ENCODE measurements at regions not wholly inside any gene's neighbourhood (a gene's known extent, or its start where the extent isn't known, plus 50 kb on each side); places are given as distances from the start of the nearest gene placed in this dataset.

DNA sequence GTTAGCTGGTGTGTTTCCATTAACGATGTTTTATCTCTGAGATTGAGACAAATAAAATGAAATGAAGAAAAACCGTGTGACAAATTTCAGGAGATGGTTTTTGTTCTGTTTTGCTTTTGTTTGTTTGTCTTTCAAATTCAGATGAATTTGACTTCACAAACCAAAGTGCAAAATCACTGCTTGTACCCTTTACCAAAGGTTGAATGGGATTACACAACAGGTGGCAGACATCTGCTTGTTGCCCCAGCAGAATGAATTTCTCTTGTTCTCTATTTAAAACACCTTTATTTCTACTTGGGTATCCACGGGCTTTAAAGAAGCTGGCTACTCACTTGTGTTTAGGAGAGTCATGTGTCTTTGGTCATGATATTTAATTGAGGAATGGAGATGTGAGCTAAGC lies 239.7 kb upstream of the CLNK start:
- FAIRE-seq: no peak
- no TSS peak for BruUV-seq (replicated peaks)
- TF ChIP-seq, protein P1, sequence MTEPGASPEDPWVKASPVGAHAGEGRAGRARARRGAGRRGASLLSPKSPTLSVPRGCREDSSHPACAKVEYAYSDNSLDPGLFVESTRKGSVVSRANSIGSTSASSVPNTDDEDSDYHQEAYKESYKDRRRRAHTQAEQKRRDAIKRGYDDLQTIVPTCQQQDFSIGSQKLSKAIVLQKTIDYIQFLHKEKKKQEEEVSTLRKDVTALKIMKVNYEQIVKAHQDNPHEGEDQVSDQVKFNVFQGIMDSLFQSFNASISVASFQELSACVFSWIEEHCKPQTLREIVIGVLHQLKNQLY (CRISPR knock-in tag; conservative IDR thresholded peaks at IDR 0.05): no peak
- TF ChIP-seq SETDB1 (IDR thresholded peaks at IDR 0.05; ENCODE audit: low read length): no peak

DNA sequence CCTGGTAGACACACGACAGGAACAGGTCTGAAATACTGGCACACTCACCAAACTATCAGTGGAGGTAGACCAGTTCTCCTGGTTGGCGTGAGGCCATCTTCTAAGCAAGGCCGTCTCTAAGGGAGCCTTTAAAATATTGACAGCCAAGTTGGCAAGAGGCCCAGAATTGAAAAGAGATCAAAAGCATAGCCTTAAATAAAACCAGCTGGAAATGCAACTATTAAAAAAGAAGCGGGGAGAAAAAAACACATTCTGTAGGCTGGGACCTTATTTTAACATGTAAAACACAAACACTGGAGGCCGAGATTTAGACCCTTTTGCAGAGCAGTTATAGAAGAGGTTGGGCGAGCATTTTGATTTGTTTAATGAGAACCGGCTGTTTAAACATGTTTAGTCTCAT lies 233.0 kb upstream of the CLNK start:
- no peaks in the 10 kb centered on the region for H3K27me3 ChIP-seq (ENCODE audit: control insufficient read depth in 2 of 2, insufficient read depth in 2 of 2, low read length in 2 of 2)
- no peaks in the 10 kb centered on the region for H3K36me3 ChIP-seq (ENCODE audit: control insufficient read depth, insufficient read depth, low read length)
- CTCF ChIA-PET (ENCODE audit: low intra/inter-chr PET ratio): no interaction called here
- no peak for DNase-seq (ENCODE audit: extremely low read depth in 1 of 4, low spot score in 3 of 4)
- no peak for FAIRE-seq
- no peaks in the 10 kb centered on the region for H3K79me2 ChIP-seq (ENCODE audit: control insufficient read depth, insufficient read depth, low read length)
- H3K9me3 ChIP-seq (replicated peaks; ENCODE audit: control insufficient read depth, insufficient read depth, low read depth, low read length): no peaks in the 10 kb centered on the region
- no peaks in the 10 kb centered on the region for H3K4me1 ChIP-seq (replicated peaks in 1 of 2; ENCODE audit: control insufficient read depth in 2 of 2, insufficient read depth in 2 of 2, low read length in 2 of 2)
- no peak overlapping the region for H3K27ac ChIP-seq (ENCODE audit: extremely low read depth, low read depth, low read length)
- no peak overlapping the region for H3K4me2 ChIP-seq (ENCODE audit: insufficient read depth, low read length)
- H3K4me3 ChIP-seq: no peak overlapping the region
- POLR2A ChIA-PET: no interaction called here
- H3K9ac ChIP-seq (ENCODE audit: insufficient read depth in 1 of 2, low read depth in 2 of 2, low read length in 2 of 2): no peak overlapping the region
- H2AFZ ChIP-seq (ENCODE audit: low read depth, low read length): no peak overlapping the region
- H4K20me1 ChIP-seq (replicated peaks; ENCODE audit: control insufficient read depth, insufficient read depth, low read length): no peaks in the 10 kb centered on the region
- intact Hi-C loops (cut with micrococcal nuclease) (no loop called here), in situ Hi-C loops (cut with MboI) (no loop called here)
- WGBS (ENCODE audit: insufficient coverage, low coverage, missing lambda C conversion rate): 2% methylated on average over 7 of the region's 7 CpGs
- ATAC-seq: no peak
- BruUV-seq (replicated peaks): no TSS peak
- no peaks in the 10 kb centered on the region for H3K9me1 ChIP-seq (ENCODE audit: control insufficient read depth, insufficient read depth, low read length)
- TF ChIP-seq SUPT5H (IDR thresholded peaks at IDR 0.05): no peak
- TF ChIP-seq, protein P2, sequence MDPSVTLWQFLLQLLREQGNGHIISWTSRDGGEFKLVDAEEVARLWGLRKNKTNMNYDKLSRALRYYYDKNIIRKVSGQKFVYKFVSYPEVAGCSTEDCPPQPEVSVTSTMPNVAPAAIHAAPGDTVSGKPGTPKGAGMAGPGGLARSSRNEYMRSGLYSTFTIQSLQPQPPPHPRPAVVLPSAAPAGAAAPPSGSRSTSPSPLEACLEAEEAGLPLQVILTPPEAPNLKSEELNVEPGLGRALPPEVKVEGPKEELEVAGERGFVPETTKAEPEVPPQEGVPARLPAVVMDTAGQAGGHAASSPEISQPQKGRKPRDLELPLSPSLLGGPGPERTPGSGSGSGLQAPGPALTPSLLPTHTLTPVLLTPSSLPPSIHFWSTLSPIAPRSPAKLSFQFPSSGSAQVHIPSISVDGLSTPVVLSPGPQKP (CRISPR knock-in tag; IDR thresholded peaks at IDR 0.05): no peak
- TF ChIP-seq, protein P3, sequence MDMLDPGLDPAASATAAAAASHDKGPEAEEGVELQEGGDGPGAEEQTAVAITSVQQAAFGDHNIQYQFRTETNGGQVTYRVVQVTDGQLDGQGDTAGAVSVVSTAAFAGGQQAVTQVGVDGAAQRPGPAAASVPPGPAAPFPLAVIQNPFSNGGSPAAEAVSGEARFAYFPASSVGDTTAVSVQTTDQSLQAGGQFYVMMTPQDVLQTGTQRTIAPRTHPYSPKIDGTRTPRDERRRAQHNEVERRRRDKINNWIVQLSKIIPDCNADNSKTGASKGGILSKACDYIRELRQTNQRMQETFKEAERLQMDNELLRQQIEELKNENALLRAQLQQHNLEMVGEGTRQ (CRISPR knock-in tag; IDR thresholded peaks at IDR 0.05): no peak
- TF ChIP-seq ZNF146 (CRISPR knock-in tag; IDR thresholded peaks at IDR 0.05; ENCODE audit: unreplicated experiment): no peak
- TF ChIP-seq, protein P4, sequence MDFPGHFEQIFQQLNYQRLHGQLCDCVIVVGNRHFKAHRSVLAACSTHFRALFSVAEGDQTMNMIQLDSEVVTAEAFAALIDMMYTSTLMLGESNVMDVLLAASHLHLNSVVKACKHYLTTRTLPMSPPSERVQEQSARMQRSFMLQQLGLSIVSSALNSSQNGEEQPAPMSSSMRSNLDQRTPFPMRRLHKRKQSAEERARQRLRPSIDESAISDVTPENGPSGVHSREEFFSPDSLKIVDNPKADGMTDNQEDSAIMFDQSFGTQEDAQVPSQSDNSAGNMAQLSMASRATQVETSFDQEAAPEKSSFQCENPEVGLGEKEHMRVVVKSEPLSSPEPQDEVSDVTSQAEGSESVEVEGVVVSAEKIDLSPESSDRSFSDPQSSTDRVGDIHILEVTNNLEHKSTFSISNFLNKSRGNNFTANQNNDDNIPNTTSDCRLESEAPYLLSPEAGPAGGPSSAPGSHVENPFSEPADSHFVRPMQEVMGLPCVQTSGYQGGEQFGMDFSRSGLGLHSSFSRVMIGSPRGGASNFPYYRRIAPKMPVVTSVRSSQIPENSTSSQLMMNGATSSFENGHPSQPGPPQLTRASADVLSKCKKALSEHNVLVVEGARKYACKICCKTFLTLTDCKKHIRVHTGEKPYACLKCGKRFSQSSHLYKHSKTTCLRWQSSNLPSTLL (IDR thresholded peaks at IDR 0.05): no peak
- TF ChIP-seq, protein P5, sequence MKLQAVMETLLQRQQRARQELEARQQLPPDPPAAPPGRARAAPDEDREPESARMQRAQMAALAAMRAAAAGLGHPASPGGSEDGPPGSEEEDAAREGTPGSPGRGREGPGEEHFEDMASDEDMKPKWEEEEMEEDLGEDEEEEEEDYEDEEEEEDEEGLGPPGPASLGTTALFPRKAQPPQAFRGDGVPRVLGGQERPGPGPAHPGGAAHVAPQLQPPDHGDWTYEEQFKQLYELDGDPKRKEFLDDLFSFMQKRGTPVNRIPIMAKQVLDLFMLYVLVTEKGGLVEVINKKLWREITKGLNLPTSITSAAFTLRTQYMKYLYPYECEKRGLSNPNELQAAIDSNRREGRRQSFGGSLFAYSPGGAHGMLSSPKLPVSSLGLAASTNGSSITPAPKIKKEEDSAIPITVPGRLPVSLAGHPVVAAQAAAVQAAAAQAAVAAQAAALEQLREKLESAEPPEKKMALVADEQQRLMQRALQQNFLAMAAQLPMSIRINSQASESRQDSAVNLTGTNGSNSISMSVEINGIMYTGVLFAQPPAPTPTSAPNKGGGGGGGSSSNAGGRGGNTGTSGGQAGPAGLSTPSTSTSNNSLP (IDR thresholded peaks at IDR 0.05; ENCODE audit: borderline replicate concordance, low read depth, low read length): no peak
- TF ChIP-seq SREBF2 (CRISPR knock-in tag; IDR thresholded peaks at IDR 0.05): no peak
- no peak for TF ChIP-seq MYNN (IDR thresholded peaks at IDR 0.05)
- TF ChIP-seq MYNN (CRISPR knock-in tag; IDR thresholded peaks at IDR 0.05): no peak

More for the DNA sequence above, 239.7 kb upstream of the CLNK start:
- DNase-seq (ENCODE audit: extremely low read depth in 1 of 4, low spot score in 3 of 4) (no peak), ATAC-seq (no peak)
- no peak overlapping the region for H3K27ac ChIP-seq (ENCODE audit: extremely low read depth, low read depth, low read length)
- H3K27me3 ChIP-seq (ENCODE audit: control insufficient read depth in 2 of 2, insufficient read depth in 2 of 2, low read length in 2 of 2): no peaks in the 10 kb centered on the region
- in situ Hi-C loops (cut with MboI): no loop called here
- no peaks in the 10 kb centered on the region for H3K36me3 ChIP-seq (ENCODE audit: control insufficient read depth, insufficient read depth, low read length)
- CTCF ChIA-PET (ENCODE audit: low intra/inter-chr PET ratio): no interaction called here
- H3K79me2 ChIP-seq (ENCODE audit: control insufficient read depth, insufficient read depth, low read length): no peaks in the 10 kb centered on the region
- no peaks in the 10 kb centered on the region for H4K20me1 ChIP-seq (replicated peaks; ENCODE audit: control insufficient read depth, insufficient read depth, low read length)
- 0% methylated on average over 3 of the region's 3 CpGs for WGBS (ENCODE audit: insufficient coverage, low coverage, missing lambda C conversion rate)
- no peak overlapping the region for H3K4me3 ChIP-seq
- no peak overlapping the region for H3K9ac ChIP-seq (ENCODE audit: insufficient read depth in 1 of 2, low read depth in 2 of 2, low read length in 2 of 2)
- no peak overlapping the region for H3K4me2 ChIP-seq (ENCODE audit: insufficient read depth, low read length)
- no peaks in the 10 kb centered on the region; the same call in 1 of the 2 replicates for H3K9me3 ChIP-seq (replicated peaks; ENCODE audit: control insufficient read depth, insufficient read depth, low read depth, low read length)
- POLR2A ChIA-PET: interaction anchor here (0.6 kb wide), 1 partner anchor 38 kb away, joined by 3 read pairs; no protein-coding TSS in a partner anchor
- intact Hi-C loops (cut with micrococcal nuclease): no loop called here
- H2AFZ ChIP-seq (ENCODE audit: low read depth, low read length): no peak overlapping the region
- no peaks in the 10 kb centered on the region for H3K4me1 ChIP-seq (replicated peaks in 1 of 2; ENCODE audit: control insufficient read depth in 2 of 2, insufficient read depth in 2 of 2, low read length in 2 of 2)
- H3K9me1 ChIP-seq (ENCODE audit: control insufficient read depth, insufficient read depth, low read length): no peaks in the 10 kb centered on the region
